ENCODE measurements at regions not wholly inside any gene's neighbourhood (a gene's known extent, or its start where the extent isn't known, plus 50 kb on each side); places are given as distances from the start of the nearest gene placed in this dataset.

GRCh38 chr18:77590943-77591515, 341.4 kb downstream of the GALR1 start:
- no peak for TF ChIP-seq CTCF (IDR thresholded peaks at IDR 0.05; ENCODE audit: low read depth, low read length)
- TF ChIP-seq EZH2phosphoT487 (IDR thresholded peaks at IDR 0.05; ENCODE audit: low read depth), result no peak
